ENCODE measurements at regions not wholly inside any gene's neighbourhood (a gene's known extent, or its start where the extent isn't known, plus 50 kb on each side); places are given as distances from the start of the nearest gene placed in this dataset.

- POLR2A ChIA-PET: no interaction called here
- no peak overlapping the region for H3K4me3 ChIP-seq (ENCODE audit: low read depth, low read length)
- no peak for DNase-seq (ENCODE audit: low read depth, low spot score)
- no peak for TF ChIP-seq CTCF (IDR thresholded peaks at IDR 0.05; ENCODE audit: insufficient read depth, low read length, missing control alignments)
- CTCF ChIA-PET: interaction anchor here (0.9 kb wide), 1 partner anchor 1079 kb away, joined by 3 read pairs; no protein-coding TSS in a partner anchor
Observed at GRCh38 chr11:104783241-104783640, 115.0 kb downstream of the CASP12 start.

GRCh38 chr11:104782377-104782754, 115.9 kb downstream of the CASP12 start:
- CTCF ChIA-PET: interaction anchor here (0.9 kb wide), 1 partner anchor 1080 kb away, joined by 3 read pairs; no protein-coding TSS in a partner anchor
- POLR2A ChIA-PET: no interaction called here
- no peak for DNase-seq (ENCODE audit: low read depth, low spot score)
- no peak overlapping the region for H3K4me3 ChIP-seq (ENCODE audit: low read depth, low read length)
- TF ChIP-seq CTCF (IDR thresholded peaks at IDR 0.05; ENCODE audit: insufficient read depth, low read length, missing control alignments): no peak

- CTCF ChIA-PET: no interaction called here
- POLR2A ChIA-PET: no interaction called here
- no peak for TF ChIP-seq CTCF (IDR thresholded peaks at IDR 0.05; ENCODE audit: insufficient read depth, low read length, missing control alignments)
- no peak for DNase-seq (ENCODE audit: low read depth, low spot score)
- H3K4me3 ChIP-seq (ENCODE audit: low read depth, low read length): no peak overlapping the region
Observed at GRCh38 chr11:104781719-104782376, 116.4 kb downstream of the CASP12 start.

- H3K4me3 ChIP-seq (ENCODE audit: low read depth, low read length): no peak overlapping the region
- TF ChIP-seq CTCF (IDR thresholded peaks at IDR 0.05; ENCODE audit: insufficient read depth, low read length, missing control alignments): no peak
- no peak for DNase-seq (ENCODE audit: low read depth, low spot score)
- CTCF ChIA-PET: no interaction called here
- POLR2A ChIA-PET: no interaction called here
Observed at GRCh38 chr11:104781037-104781436, 117.2 kb downstream of the CASP12 start.

- H3K4me3 ChIP-seq (ENCODE audit: low read depth, low read length): no peak overlapping the region
- DNase-seq (ENCODE audit: low read depth, low spot score): no peak
- no peak for TF ChIP-seq CTCF (IDR thresholded peaks at IDR 0.05; ENCODE audit: insufficient read depth, low read length, missing control alignments)
- CTCF ChIA-PET: no interaction called here
- POLR2A ChIA-PET: no interaction called here
Observed at GRCh38 chr11:104776501-104777170, 121.6 kb downstream of the CASP12 start.

- POLR2A ChIA-PET: no interaction called here
- DNase-seq (ENCODE audit: low read depth, low spot score): no peak
- CTCF ChIA-PET: no interaction called here
- H3K4me3 ChIP-seq (ENCODE audit: low read depth, low read length): no peak overlapping the region
- TF ChIP-seq CTCF (IDR thresholded peaks at IDR 0.05; ENCODE audit: insufficient read depth, low read length, missing control alignments): no peak
Observed at GRCh38 chr11:104774578-104774977, 123.7 kb downstream of the CASP12 start.

Measured in AG04449 (cell line).